ENCODE measurements at regions not wholly inside any gene's neighbourhood (a gene's known extent, or its start where the extent isn't known, plus 50 kb on each side); places are given as distances from the start of the nearest gene placed in this dataset.
"Not testable (repeated sequence)": the region's sequence is repeated elsewhere in the genome, so short reads cannot be mapped to it uniquely, and the experiment has no call there.

GRCh38 chr10:3401491-3401938, 228.9 kb upstream of the PITRM1 start:
- no peak for DNase-seq

- no peak for DNase-seq
Observed at GRCh38 chr10:3400348-3400747, 227.8 kb upstream of the PITRM1 start.

DNA sequence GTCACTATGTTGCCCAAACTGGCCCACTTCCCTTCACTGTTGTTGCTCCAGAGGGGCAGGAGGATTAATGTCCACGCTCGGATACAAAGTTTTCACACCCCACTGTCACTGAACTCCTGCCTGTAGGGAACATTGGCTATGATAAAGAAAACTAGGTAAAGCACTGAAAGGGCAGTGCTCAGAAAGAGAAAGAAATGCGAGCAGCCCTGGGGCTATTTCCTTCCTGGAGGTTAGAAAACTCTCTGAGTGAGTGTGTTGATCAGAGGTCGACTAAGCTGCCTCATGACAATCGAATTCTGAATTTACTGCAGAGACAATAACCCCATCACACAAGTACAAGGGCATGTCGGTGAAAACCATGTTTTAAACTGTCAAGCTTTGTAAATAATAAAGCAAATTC, 227.2 kb upstream of the PITRM1 start:
- no peak for DNase-seq

- DNase-seq, result no peak
Observed at GRCh38 chr10:3398825-3399646, 226.5 kb upstream of the PITRM1 start.

DNA sequence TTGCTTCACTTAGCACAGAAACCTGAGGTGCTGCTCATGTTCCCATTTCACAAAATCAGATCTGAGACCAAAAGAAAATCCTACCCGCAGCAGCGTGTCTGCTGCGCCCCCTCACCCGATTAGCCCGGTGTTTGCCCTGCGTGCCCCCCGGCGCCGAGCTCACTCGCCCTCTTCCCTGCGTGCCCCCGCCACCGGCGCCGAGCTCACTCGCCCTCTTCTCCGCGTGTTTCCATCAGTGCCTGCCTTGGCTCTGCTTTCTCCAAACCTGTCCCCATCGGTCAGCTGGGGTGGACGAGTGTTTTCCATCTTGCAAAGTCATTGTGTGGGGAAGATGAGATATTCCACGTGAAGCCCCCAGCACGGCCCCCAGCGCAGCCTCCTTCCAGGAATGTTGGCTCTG, 225.3 kb upstream of the PITRM1 start:
- DNase-seq, result no peak

GRCh38 chr10:3397231-3397630, 224.6 kb upstream of the PITRM1 start:
- DNase-seq, result no peak

- no peak for DNase-seq
Observed at GRCh38 chr10:3396116-3396515, 223.5 kb upstream of the PITRM1 start.

- no peak for DNase-seq
Observed at GRCh38 chr10:3395458-3395861, 222.9 kb upstream of the PITRM1 start.

DNA sequence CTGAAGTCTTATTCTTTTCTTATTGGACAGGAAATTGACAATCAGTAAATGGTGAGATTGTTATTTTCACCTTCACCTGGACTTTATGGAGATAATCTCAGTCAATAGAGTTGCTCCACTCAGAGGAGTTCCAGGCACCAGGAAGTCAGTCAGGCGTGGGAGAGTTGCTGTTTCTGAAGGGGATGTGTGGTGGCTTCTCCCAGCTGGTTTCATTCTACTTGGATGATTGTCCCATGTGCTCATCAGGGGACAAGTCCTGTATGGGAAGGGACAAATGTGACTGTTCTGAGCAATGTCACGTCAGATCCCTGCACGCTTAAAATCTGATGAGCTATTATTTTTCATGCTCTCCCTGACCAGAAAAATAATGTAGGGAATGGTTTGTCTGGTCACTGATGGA, 222.5 kb upstream of the PITRM1 start:
- DNase-seq, result no peak

DNA sequence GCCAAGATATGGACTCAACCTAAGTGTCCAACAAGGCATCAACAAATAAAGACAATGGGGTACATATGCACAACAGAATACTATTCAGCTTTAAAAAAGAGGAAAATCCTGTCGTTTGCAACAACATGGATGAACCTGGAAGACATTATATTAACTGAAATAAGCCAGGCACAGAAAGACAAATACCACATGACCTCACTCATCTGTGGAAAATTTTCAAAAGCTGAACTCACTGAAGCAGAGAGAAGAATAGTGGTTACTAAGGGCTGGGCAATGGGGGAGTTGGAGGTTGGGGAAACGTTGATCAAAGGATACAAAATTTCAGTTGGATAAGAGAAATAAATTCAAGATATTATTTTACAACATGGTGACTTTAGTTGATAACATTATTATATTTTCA, 221.4 kb upstream of the PITRM1 start:
- no peak for DNase-seq

DNA sequence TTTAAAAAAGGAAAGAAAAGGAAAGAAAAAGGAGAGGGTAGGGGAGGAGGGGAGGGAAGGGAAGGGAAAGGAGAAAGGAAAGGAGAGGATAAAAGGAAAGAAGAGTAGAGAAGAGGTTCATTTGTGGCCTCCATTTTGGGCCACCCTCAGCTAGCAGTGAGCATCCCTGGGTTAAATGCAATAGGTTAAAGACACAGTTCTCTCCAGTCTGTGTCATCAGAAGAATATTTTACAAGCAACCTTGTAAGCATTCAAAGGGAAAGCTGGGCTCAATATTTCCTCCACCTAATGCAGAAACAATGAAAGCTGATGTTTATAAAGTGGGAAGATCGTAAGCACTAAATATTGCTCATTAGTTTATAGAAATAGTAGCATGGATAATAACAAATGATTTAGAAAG, 219.1 kb upstream of the PITRM1 start:
- no peak for DNase-seq

DNA sequence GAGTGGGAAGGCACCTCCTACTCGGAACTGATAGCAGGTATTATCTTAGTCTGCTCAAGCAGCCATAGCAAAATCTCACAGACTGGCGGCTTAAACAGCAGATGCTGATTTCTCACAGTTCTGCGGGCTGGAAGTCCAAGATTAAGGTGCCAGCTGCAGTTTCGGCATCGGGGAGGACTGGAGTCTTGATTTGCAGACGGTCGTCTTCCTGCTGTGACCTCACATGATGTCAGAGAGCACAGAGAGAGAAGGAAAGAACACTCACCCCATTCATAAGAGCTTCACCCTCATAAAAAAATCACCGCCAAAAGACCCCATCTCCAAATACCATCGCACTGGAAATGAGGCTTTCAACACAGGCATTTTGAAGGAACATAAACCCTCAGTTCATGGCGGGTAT, 216.5 kb upstream of the PITRM1 start:
- no peak for DNase-seq

DNA sequence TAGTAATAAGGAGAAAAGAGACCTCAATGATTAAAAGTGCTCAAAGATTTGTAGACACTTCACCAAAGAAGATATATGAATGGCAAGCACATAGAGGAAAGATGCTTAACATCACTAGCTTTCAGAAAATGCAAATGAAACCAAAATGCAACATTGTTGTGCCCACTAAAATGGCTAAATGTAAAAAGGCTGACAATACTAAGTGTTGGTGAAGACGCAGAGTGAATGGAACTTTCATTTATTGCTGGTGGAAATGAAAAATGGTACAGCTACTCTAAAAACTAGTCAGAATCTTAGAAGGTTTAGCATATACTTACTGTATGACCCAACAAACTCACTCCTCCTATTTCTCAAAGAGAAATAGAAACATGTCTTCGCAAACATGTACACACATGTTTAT, 212.9 kb upstream of the PITRM1 start:
- DNase-seq, result no peak

DNA sequence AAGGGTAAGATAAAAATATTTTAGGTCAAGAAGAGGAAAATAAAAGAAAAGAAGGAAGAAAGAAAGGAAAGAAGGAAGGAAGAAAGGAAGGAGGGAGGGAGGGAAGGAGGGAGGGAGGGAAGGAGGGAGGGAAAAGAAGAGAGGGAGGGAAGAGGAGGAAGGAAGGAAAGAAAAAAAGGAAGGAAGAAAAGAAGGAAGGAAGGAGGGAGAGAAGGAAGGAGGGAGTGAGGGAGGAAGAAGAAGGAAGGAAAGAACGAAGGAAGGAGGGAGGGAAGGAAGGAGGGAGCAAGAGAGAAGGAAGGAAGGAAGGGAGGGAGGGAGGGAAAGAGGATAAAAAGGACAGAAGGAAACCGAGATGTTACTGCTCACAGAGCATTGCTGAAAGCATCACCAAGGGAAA, 209.5 kb upstream of the PITRM1 start:
- no peak for DNase-seq

DNA sequence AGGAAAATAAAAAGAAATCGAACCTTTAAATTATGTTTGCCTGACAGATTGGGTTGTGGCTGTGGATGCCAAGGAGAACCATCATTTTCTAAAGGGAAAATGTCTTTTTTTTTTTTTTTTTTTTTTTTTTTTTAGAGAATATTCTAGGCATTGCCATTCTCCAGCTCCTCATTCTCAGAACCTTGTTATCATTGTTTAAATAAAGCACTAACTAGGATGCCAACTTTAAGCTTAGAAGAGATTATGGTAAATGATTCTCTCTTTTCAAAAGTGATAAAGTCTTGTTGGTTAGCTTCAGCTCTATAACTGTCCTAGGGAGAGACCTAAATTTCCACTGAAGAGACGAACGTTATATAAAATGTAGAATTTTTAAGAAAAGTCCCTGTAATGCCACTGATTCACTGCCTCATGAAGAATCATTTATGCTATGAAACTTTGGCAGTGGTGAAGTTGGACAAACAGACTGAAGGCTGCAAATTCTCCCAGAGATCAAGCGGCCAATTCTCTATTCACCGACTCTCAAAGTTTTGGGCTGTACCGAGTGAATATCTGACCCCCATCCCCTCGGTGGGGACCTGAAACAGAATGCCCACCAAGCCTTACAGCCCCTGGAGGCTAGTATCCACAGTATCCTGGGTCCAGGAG, 207.9 kb upstream of the PITRM1 start:
- DNase-seq, result no peak

DNA sequence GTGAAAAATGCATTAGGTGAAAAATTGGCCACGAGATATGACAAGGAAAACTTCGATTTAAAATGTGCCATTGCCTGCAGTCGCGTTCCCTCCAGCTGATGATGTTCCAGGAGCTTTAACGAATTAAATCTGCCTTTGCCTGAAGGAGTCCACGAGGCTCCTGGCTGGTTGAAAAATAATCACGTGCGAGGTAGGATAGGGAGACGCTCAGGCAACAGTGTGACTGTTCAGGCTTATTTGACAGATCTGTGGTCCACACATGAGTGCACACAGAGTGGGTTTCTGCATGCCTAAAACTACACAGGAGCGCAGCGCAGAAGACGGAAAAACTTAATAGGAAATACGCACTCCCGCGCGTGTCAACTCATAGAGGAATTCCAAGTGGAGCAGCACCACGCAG, 204.0 kb upstream of the PITRM1 start:
- no peak for DNase-seq

DNA sequence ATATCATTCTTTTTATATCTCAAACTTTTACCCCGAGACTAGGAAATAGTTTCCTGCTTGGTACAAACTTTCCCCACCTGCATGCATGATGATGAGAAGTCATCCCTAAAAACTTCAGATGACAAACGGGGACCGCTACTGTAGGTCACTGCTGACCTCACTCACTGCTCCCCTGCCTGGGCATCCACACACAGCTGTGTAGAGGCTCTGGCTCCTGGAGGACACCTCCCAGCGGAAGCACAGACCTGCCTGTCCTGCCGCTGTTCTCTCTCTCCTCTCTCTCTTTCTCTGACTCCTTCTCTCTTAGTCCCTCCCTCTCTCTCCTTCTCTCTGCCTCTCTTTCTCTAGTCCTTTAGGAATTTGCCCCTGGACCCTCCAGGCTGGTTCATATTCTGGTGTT, 202.9 kb upstream of the PITRM1 start:
- no peak for DNase-seq

DNA sequence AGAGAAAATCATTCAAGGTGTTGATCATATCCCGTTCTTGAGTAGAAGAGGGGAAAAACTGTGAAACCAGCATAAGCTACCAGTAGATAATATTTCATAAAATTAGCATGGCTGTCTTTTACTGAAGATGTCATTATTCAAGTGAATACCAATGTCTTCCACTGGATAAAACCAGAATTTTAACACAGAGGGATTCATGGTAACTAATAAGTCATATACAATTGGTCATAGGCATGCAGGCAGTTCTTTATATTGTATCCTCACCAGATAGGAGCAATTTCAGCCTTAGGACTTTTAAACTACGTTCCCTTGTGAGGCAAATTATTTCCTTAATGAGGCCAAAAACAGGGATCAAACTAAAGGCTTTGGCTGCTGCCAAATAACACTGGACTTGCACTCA, 202.3 kb upstream of the PITRM1 start:
- no peak for DNase-seq

DNA sequence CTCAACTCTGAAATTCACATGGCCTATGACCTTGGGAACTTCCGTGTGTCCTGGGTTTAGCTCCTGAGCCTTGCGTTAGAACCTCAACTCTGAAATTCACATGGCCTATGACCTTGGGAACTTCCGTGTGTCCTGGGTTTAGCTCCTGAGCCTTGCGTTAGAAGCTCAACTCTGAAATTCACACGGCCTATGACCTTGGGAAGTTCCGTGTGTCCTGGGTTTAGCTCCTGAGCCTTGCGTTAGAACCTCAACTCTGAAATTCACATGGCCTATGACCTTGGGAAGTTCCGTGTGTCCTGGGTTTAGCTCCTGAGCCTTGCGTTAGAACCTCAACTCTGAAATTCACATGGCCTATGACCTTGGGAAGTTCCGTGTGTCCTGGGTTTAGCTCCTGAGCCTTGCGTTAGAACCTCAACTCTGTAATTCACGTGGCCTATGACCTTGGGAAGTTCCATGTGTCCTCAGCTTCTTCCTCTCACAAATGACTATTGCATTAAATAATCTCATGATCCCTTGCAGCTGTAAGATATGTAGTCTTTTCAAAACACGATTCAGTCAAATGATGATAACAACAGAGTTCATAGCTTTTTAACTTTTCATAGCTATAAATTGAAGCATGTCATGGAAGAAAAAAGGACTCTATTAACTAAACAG, 200.9 kb upstream of the PITRM1 start:
- peak in 1 of 2 donors; percentile 21 for DNase-seq

- peak; percentile 15 to 18 for DNase-seq
Observed at GRCh38 chr10:3372281-3372680, 199.7 kb upstream of the PITRM1 start.

DNA sequence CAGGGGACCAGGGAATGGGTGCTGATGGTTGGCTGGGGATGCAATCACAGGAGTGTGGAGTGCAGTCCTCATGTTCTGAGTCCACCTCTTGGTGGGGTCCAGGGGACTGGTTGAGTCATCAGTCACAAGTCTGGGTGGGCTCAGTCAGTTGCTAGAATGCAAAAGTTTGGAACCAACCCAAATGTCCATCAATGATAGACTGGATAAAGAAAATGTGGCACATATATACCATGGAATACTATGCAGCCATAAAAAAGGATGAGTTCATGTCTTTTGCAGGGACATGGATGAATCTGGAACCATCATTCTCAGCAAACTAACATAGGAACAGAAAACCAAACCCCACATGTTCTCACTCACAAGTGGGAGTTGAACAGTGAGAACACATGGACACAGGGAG, 199.0 kb upstream of the PITRM1 start:
- DNase-seq, result not testable (repeated sequence)

- no peak for DNase-seq
Observed at GRCh38 chr10:3366735-3367405, 194.3 kb upstream of the PITRM1 start.

- DNase-seq, result no peak
Observed at GRCh38 chr10:3366043-3366442, 193.5 kb upstream of the PITRM1 start.

DNA sequence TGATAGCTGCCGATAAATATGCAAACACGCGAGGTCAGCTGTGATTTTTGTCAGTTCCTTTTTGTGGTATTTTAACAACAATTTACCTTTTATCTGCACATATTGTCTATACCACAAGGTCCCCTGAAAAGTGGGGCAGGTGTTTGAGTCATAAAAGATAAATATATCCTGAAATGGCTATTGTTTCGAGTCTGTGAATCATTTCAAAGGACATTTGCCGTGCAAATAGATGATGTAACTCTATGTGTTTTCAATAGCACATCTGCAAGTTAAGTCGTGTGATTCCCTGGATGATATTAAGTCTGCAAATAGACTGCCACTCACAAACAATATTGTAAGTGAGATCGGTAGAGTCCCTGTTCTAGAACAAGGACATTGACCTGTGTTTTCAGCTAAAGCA, 193.0 kb upstream of the PITRM1 start:
- DNase-seq, result no peak
